ENCODE measurements at regions not wholly inside any gene's neighbourhood (a gene's known extent, or its start where the extent isn't known, plus 50 kb on each side); places are given as distances from the start of the nearest gene placed in this dataset.

DNA sequence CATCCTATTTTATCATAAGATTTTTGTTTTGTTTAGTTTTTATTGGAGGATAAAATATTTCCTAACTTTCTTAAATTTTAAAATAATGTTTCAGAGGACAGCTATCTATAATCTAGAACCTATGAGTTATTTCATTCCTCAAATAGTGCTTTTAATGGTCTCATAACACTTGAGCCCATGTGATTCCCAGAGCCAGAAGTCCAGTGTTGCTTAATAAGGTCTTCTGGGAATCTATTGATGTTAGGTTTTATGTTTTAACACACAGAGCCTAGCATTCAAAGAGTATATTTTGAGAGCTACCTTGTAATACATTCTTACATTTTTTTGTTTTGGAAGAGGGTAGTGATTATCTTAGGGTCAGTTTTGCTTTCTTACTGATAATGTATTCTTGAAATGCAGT, 200.2 kb downstream of the CENPW start:
- intact Hi-C loops (cut with micrococcal nuclease) = no loop called here

DNA sequence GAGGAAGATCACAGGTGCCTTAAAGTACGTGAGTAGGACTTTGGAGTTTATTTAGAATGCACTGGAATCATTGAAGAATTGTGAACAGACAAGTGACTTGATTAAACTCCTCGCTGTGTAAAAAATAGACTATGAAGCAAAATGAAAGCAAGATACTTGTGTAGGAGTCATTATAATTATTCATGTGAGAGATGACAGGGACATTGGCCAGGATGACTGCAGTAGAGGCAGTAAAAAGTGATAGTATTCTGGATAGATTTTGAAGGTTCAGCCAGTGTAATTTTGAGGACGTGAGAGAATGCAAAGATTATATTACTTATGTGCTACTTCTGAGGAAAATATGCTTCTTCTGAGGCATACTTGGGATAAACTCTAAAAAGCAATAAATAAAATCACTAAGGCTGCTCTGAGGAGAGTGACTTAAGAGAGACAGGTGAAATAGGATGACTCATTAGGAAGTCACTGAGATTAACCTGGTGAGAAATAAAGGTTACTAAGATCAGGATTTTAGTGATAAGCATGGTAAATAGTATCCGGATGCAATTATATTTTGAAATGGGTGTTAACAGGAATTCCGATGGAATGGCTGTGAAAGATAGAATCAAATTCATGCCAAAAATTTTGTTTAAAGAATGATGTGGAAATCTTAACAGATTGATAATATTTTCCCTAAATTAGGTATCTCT, 202.0 kb downstream of the CENPW start:
- peaks cover 5% of the 10 kb centered on the region for H3K9me3 ChIP-seq (replicated peaks)
- no peak overlapping the region for H3K4me3 ChIP-seq
- intact Hi-C loops (cut with micrococcal nuclease) = no loop called here
- H3K27me3 ChIP-seq (ENCODE audit: low read depth) = no peaks in the 10 kb centered on the region
- no peaks in the 10 kb centered on the region for H3K36me3 ChIP-seq
- TF ChIP-seq, protein P1, sequence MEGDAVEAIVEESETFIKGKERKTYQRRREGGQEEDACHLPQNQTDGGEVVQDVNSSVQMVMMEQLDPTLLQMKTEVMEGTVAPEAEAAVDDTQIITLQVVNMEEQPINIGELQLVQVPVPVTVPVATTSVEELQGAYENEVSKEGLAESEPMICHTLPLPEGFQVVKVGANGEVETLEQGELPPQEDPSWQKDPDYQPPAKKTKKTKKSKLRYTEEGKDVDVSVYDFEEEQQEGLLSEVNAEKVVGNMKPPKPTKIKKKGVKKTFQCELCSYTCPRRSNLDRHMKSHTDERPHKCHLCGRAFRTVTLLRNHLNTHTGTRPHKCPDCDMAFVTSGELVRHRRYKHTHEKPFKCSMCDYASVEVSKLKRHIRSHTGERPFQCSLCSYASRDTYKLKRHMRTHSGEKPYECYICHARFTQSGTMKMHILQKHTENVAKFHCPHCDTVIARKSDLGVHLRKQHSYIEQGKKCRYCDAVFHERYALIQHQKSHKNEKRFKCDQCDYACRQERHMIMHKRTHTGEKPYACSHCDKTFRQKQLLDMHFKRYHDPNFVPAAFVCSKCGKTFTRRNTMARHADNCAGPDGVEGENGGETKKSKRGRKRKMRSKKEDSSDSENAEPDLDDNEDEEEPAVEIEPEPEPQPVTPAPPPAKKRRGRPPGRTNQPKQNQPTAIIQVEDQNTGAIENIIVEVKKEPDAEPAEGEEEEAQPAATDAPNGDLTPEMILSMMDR (IDR thresholded peaks at IDR 0.05; ENCODE audit: borderline replicate concordance) = no peak
- no peak overlapping the region for H3K27ac ChIP-seq (replicated peaks)
- no peak for DNase-seq
- H3K4me1 ChIP-seq = no peaks in the 10 kb centered on the region

More for the DNA sequence above, 200.2 kb downstream of the CENPW start:
- Histone ChIP-seq H3K27me3 (ENCODE audit: low read depth) (no peaks in the 10 kb centered on the region), H3K36me3 (no peaks in the 10 kb centered on the region), H3K27ac (replicated peaks) (no peak overlapping the region), H3K4me1 (no peaks in the 10 kb centered on the region), H3K9me3 (replicated peaks) (peaks cover 5% of the 10 kb centered on the region), H3K4me3 (no peak overlapping the region)
- DNase-seq = no peak
- TF ChIP-seq, protein P1 (IDR thresholded peaks at IDR 0.05; ENCODE audit: borderline replicate concordance) = no peak

DNA sequence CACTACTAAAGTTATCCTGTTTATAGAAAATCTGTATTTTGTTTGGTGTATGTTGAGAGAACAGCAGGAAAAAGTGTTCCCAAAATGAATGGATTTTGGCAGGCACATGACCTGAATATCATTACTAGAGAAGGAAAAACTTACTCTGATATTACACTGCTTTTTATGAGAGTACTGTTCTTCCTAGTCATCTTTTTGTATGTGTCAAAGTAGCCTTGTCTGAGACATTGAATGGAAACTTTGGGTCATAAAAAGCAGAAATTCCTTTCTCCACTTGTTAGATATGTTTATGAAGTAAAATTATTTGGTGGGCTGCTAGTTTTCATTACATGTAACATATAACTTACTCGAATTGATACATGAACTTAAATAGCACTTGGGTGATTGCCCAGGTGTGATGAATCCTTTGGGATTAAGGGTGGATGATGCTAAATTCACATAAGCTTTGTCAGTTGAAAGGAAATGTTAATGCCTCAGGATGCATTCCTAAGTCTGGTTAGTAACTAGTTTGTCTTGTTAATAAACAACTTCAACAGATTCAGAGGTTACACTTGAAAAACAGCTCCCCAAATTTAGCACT, 206.7 kb downstream of the CENPW start:
- DNase-seq = no peak
- Histone ChIP-seq H3K27ac (replicated peaks) (no peak overlapping the region), H3K36me3 (no peaks in the 10 kb centered on the region), H3K9me3 (replicated peaks) (peaks cover 5% of the 10 kb centered on the region), H3K4me1 (no peaks in the 10 kb centered on the region), H3K27me3 (ENCODE audit: low read depth) (no peaks in the 10 kb centered on the region), H3K4me3 (no peak overlapping the region)
- intact Hi-C loops (cut with micrococcal nuclease) = no loop called here
- TF ChIP-seq, protein P1 (IDR thresholded peaks at IDR 0.05; ENCODE audit: borderline replicate concordance) = no peak

DNA sequence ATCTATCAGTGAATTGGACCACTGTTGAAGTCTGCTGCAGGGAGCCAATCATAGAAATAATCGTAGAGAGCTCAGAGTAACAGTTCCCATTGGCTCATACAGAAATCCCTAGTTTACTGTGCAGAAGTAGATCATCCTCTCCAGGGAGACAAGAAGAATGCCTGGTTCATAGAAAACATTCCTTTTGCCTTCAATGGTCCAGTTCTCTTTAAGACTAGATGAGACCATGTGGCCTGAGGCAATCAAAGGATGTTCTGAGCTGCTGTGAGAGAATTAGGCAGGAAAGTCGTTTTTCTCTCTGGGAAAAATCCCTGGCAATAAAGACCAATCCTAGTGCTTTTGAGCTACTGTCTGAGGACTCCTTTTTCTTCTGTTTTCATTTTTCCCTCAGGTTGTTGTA, 208.4 kb downstream of the CENPW start:
- TF ChIP-seq, protein P1 (IDR thresholded peaks at IDR 0.05; ENCODE audit: borderline replicate concordance) = no peak
- no peak for DNase-seq
- H3K36me3 ChIP-seq = no peaks in the 10 kb centered on the region
- H3K4me3 ChIP-seq = no peak overlapping the region
- H3K27ac ChIP-seq (replicated peaks) = no peak overlapping the region
- peaks cover 5% of the 10 kb centered on the region for H3K9me3 ChIP-seq (replicated peaks)
- intact Hi-C loops (cut with micrococcal nuclease) = no loop called here
- no peaks in the 10 kb centered on the region for H3K27me3 ChIP-seq (ENCODE audit: low read depth)
- no peaks in the 10 kb centered on the region for H3K4me1 ChIP-seq

DNA sequence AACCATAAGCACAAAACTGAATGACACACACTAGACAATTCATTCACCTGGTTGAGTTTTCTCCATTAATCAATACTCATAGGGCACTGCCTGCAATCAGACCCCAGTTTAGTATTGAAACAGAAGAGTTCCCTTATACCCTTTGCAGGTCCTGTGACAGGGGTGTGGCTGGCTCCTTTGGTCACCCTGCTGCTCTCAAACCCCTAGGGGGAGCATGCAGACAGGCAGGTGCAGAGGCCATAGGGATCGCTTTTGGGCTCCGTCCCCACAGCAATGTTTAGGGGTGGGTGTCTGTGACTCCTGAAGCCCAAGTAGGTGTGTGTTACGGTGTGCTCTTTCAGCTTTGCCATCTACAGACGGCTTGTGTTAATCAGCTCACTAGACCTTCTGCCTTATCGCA, 210.4 kb downstream of the CENPW start:
- Histone ChIP-seq H3K4me3 (no peak overlapping the region), H3K27me3 (ENCODE audit: low read depth) (no peaks in the 10 kb centered on the region), H3K36me3 (no peaks in the 10 kb centered on the region), H3K27ac (replicated peaks) (no peak overlapping the region), H3K9me3 (replicated peaks) (no peaks in the 10 kb centered on the region), H3K4me1 (no peaks in the 10 kb centered on the region)
- TF ChIP-seq, protein P1 (IDR thresholded peaks at IDR 0.05; ENCODE audit: borderline replicate concordance) = no peak
- DNase-seq = no peak
- intact Hi-C loops (cut with micrococcal nuclease) = no loop called here

All from left ventricle myocardium inferior (tissue), 1 donor.